HG03342 (cell line): ENCODE measurements at regions not wholly inside any gene's neighbourhood (a gene's known extent, or its start where the extent isn't known, plus 50 kb on each side); places are given as distances from the start of the nearest gene placed in this dataset.

Experiments
- ATAC-seq: cut with Tn5 transposase; IDR thresholded peaks from one replicate; pipeline ENCODE4 v1.9.1; 2021; ENCODE audit warnings: mild to moderate bottlenecking, moderate library complexity; ENCODE audit not compliant: unreplicated experiment

GRCh38 chr1:102083192-102083591 is 86.5 kb upstream of the OLFM3 start:
- ATAC-seq = no peak

GRCh38 chr1:102074874-102075273 is 78.1 kb upstream of the OLFM3 start:
- no peak for ATAC-seq

- no peak for ATAC-seq
Measured at GRCh38 chr1:102071451-102071850, 74.7 kb upstream of the OLFM3 start.

GRCh38 chr1:102050556-102050955 is 53.8 kb upstream of the OLFM3 start:
- ATAC-seq = no peak

- no peak for ATAC-seq
Measured at GRCh38 chr1:102047724-102048123, 51.0 kb upstream of the OLFM3 start.
